Ishikawa (cell line): ENCODE measurements at regions not wholly inside any gene's neighbourhood (a gene's known extent, or its start where the extent isn't known, plus 50 kb on each side); places are given as distances from the start of the nearest gene placed in this dataset.

Experiments used
- CEBPB ChIP-seq: IDR thresholded peaks from 2 replicates; pipeline ENCODE4 v1.6.1; 2012
- CREB1 ChIP-seq: IDR thresholded peaks from 2 replicates; pipeline ENCODE4 v1.6.1; 2012; ENCODE audit warnings: low read depth
- EGR1 ChIP-seq: IDR thresholded peaks from 2 replicates; pipeline ENCODE4 v1.6.1; 2012
- EP300 ChIP-seq: IDR thresholded peaks from 2 replicates; pipeline ENCODE4 v1.6.1; 2012; ENCODE audit warnings: borderline replicate concordance
- FOXM1 ChIP-seq: IDR thresholded peaks from 2 replicates; pipeline ENCODE4 v1.6.1; 2012; ENCODE audit warnings: low read depth, borderline replicate concordance
- MAX ChIP-seq: IDR thresholded peaks from 2 replicates; pipeline ENCODE4 v1.6.1; 2012
- RAD21 ChIP-seq: IDR thresholded peaks from 2 replicates; pipeline ENCODE4 v1.6.1; 2012; ENCODE audit warnings: low read depth
- REST ChIP-seq: IDR thresholded peaks from 2 replicates; pipeline ENCODE4 v1.6.1; 2012; ENCODE audit warnings: low read depth, mild to moderate bottlenecking
- TAF1 ChIP-seq: IDR thresholded peaks from 2 replicates; pipeline ENCODE4 v1.6.1; 2012; ENCODE audit warnings: low read depth, mild to moderate bottlenecking
- USF1 ChIP-seq: IDR thresholded peaks from 2 replicates; pipeline ENCODE4 v1.6.1; 2012
- YY1 ChIP-seq: IDR thresholded peaks from 2 replicates; pipeline ENCODE4 v1.6.1; 2012; ENCODE audit warnings: low read depth
- ZBTB7A ChIP-seq: IDR thresholded peaks from 2 replicates; pipeline ENCODE4 v1.6.1; 2012; ENCODE audit warnings: low read depth

- no peak for TF ChIP-seq TAF1
- no peak for TF ChIP-seq USF1
- no peak for TF ChIP-seq EGR1
- no peak for TF ChIP-seq EP300
- TF ChIP-seq REST = no peak
- TF ChIP-seq FOXM1 = no peak
- no peak for TF ChIP-seq YY1
- no peak for TF ChIP-seq CEBPB
- TF ChIP-seq CREB1 = no peak
- no peak for TF ChIP-seq RAD21
- no peak for TF ChIP-seq ZBTB7A
- no peak for TF ChIP-seq MAX
These were observed 357.9 kb upstream of the CCNH start for GRCh38 chr5:87770601-87771121.
